ENCODE measurements at regions not wholly inside any gene's neighbourhood (a gene's known extent, or its start where the extent isn't known, plus 50 kb on each side); places are given as distances from the start of the nearest gene placed in this dataset.
A peak's percentile ranks its signal among the peaks of the same experiment; 100 is the strongest.

- Histone ChIP-seq H3K9me3 (ENCODE audit: control insufficient read depth in 2 of 2, insufficient read depth in 1 of 2, low read depth in 1 of 2, low read length in 1 of 2) (no peaks in the 10 kb centered on the region), H3K4me3 (ENCODE audit: low read depth in 1 of 2, low read length in 2 of 2) (no peak overlapping the region), H3K27ac (ENCODE audit: low read depth in 2 of 2, low read length in 1 of 2) (no peak overlapping the region), H3K36me3 (ENCODE audit: control insufficient read depth in 2 of 2, insufficient read depth in 2 of 2, low read length in 1 of 2) (no peaks in the 10 kb centered on the region), H3K27me3 (ENCODE audit: control insufficient read depth in 1 of 2, insufficient read depth in 2 of 2, low read length in 2 of 2) (no peaks in the 10 kb centered on the region), H3K4me1 (ENCODE audit: control insufficient read depth in 2 of 2, insufficient read depth in 2 of 2, low read length in 1 of 2) (peaks cover 0 to 2% of the 10 kb centered on the region in 2 donors)
These were observed 51.5 kb upstream of the ARID1B start for GRCh38 chr6:156725712-156726111.

GRCh38 chr6:156720691-156721685, 56.2 kb upstream of the ARID1B start:
- Histone ChIP-seq H3K4me3 (ENCODE audit: low read depth in 1 of 2, low read length in 2 of 2) (peak overlapping the region in 1 of 2 donors; percentile 14), H3K27ac (ENCODE audit: low read depth in 2 of 2, low read length in 1 of 2) (peak overlapping the region; percentile 97 to 98)
- 36 to 37% methylated on average over 17 of the region's 17 CpGs for WGBS, 2 donors

GRCh38 chr6:156719720-156720563, 57.2 kb upstream of the ARID1B start:
- H3K27ac ChIP-seq (ENCODE audit: low read depth in 2 of 2, low read length in 1 of 2), result peak overlapping the region; percentile 97 to 98
- H3K4me1 ChIP-seq (ENCODE audit: control insufficient read depth in 2 of 2, insufficient read depth in 2 of 2, low read length in 1 of 2), result peaks cover 2 to 7% of the 10 kb centered on the region in 2 donors
- H3K4me3 ChIP-seq (ENCODE audit: low read depth in 1 of 2, low read length in 2 of 2), result peak overlapping the region; percentile 18 to 35
- H3K36me3 ChIP-seq (ENCODE audit: control insufficient read depth in 2 of 2, insufficient read depth in 2 of 2, low read length in 1 of 2), result no peaks in the 10 kb centered on the region
- no peaks in the 10 kb centered on the region for H3K27me3 ChIP-seq (ENCODE audit: control insufficient read depth in 1 of 2, insufficient read depth in 2 of 2, low read length in 2 of 2)
- WGBS, 2 donors, result 5 to 6% methylated on average over 48 to 50 of the region's 50 CpGs
- no peaks in the 10 kb centered on the region for H3K9me3 ChIP-seq (ENCODE audit: control insufficient read depth in 2 of 2, insufficient read depth in 1 of 2, low read depth in 1 of 2, low read length in 1 of 2)

More at GRCh38 chr6:156720691-156721685, 56.2 kb upstream of the ARID1B start:
- H3K4me1 ChIP-seq (ENCODE audit: control insufficient read depth in 2 of 2, insufficient read depth in 2 of 2, low read length in 1 of 2), result peaks cover 2 to 7% of the 10 kb centered on the region in 2 donors
- H3K9me3 ChIP-seq (ENCODE audit: control insufficient read depth in 2 of 2, insufficient read depth in 1 of 2, low read depth in 1 of 2, low read length in 1 of 2), result no peaks in the 10 kb centered on the region
- no peaks in the 10 kb centered on the region for H3K36me3 ChIP-seq (ENCODE audit: control insufficient read depth in 2 of 2, insufficient read depth in 2 of 2, low read length in 1 of 2)
- no peaks in the 10 kb centered on the region for H3K27me3 ChIP-seq (ENCODE audit: control insufficient read depth in 1 of 2, insufficient read depth in 2 of 2, low read length in 2 of 2)

- WGBS, 2 donors, result 49 to 61% methylated on average over 13 of the region's 13 CpGs
- Histone ChIP-seq H3K27me3 (ENCODE audit: control insufficient read depth in 1 of 2, insufficient read depth in 2 of 2, low read length in 2 of 2) (no peaks in the 10 kb centered on the region), H3K27ac (ENCODE audit: low read depth in 2 of 2, low read length in 1 of 2) (peak overlapping the region; percentile 97 to 98), H3K36me3 (ENCODE audit: control insufficient read depth in 2 of 2, insufficient read depth in 2 of 2, low read length in 1 of 2) (no peaks in the 10 kb centered on the region), H3K9me3 (ENCODE audit: control insufficient read depth in 2 of 2, insufficient read depth in 1 of 2, low read depth in 1 of 2, low read length in 1 of 2) (no peaks in the 10 kb centered on the region), H3K4me3 (ENCODE audit: low read depth in 1 of 2, low read length in 2 of 2) (peak overlapping the region; percentile 18 to 35), H3K4me1 (ENCODE audit: control insufficient read depth in 2 of 2, insufficient read depth in 2 of 2, low read length in 1 of 2) (peaks cover 2 to 7% of the 10 kb centered on the region in 2 donors)
These were observed 57.8 kb upstream of the ARID1B start for GRCh38 chr6:156719395-156719719.

GRCh38 chr6:156718647-156719394, 58.4 kb upstream of the ARID1B start:
- 63 to 76% methylated on average over 18 of the region's 18 CpGs for WGBS, 2 donors
- H3K36me3 ChIP-seq (ENCODE audit: control insufficient read depth in 2 of 2, insufficient read depth in 2 of 2, low read length in 1 of 2), result no peaks in the 10 kb centered on the region
- peaks cover 2 to 7% of the 10 kb centered on the region in 2 donors for H3K4me1 ChIP-seq (ENCODE audit: control insufficient read depth in 2 of 2, insufficient read depth in 2 of 2, low read length in 1 of 2)
- H3K4me3 ChIP-seq (ENCODE audit: low read depth in 1 of 2, low read length in 2 of 2), result peak overlapping the region in 1 of 2 donors; percentile 35
- H3K27ac ChIP-seq (ENCODE audit: low read depth in 2 of 2, low read length in 1 of 2), result peak overlapping the region; percentile 97 to 98
- H3K27me3 ChIP-seq (ENCODE audit: control insufficient read depth in 1 of 2, insufficient read depth in 2 of 2, low read length in 2 of 2), result no peaks in the 10 kb centered on the region
- H3K9me3 ChIP-seq (ENCODE audit: control insufficient read depth in 2 of 2, insufficient read depth in 1 of 2, low read depth in 1 of 2, low read length in 1 of 2), result no peaks in the 10 kb centered on the region

- Histone ChIP-seq H3K4me3 (ENCODE audit: low read depth in 1 of 2, low read length in 2 of 2) (no peak overlapping the region), H3K36me3 (ENCODE audit: control insufficient read depth in 2 of 2, insufficient read depth in 2 of 2, low read length in 1 of 2) (no peaks in the 10 kb centered on the region), H3K4me1 (ENCODE audit: control insufficient read depth in 2 of 2, insufficient read depth in 2 of 2, low read length in 1 of 2) (peaks cover 2 to 7% of the 10 kb centered on the region in 2 donors), H3K9me3 (ENCODE audit: control insufficient read depth in 2 of 2, insufficient read depth in 1 of 2, low read depth in 1 of 2, low read length in 1 of 2) (no peaks in the 10 kb centered on the region), H3K27me3 (ENCODE audit: control insufficient read depth in 1 of 2, insufficient read depth in 2 of 2, low read length in 2 of 2) (no peaks in the 10 kb centered on the region), H3K27ac (ENCODE audit: low read depth in 2 of 2, low read length in 1 of 2) (no peak overlapping the region)
- 89 to 90% methylated on average over 5 of the region's 5 CpGs for WGBS, 2 donors
These were observed 59.6 kb upstream of the ARID1B start for GRCh38 chr6:156717542-156717941.

GRCh38 chr6:156715839-156716238, 61.3 kb upstream of the ARID1B start:
- Histone ChIP-seq H3K9me3 (ENCODE audit: control insufficient read depth in 2 of 2, insufficient read depth in 1 of 2, low read depth in 1 of 2, low read length in 1 of 2) (no peaks in the 10 kb centered on the region), H3K4me1 (ENCODE audit: control insufficient read depth in 2 of 2, insufficient read depth in 2 of 2, low read length in 1 of 2) (peaks cover 2 to 4% of the 10 kb centered on the region in 2 donors), H3K27me3 (ENCODE audit: control insufficient read depth in 1 of 2, insufficient read depth in 2 of 2, low read length in 2 of 2) (no peaks in the 10 kb centered on the region), H3K27ac (ENCODE audit: low read depth in 2 of 2, low read length in 1 of 2) (no peak overlapping the region), H3K36me3 (ENCODE audit: control insufficient read depth in 2 of 2, insufficient read depth in 2 of 2, low read length in 1 of 2) (no peaks in the 10 kb centered on the region), H3K4me3 (ENCODE audit: low read depth in 1 of 2, low read length in 2 of 2) (no peak overlapping the region)
- 63 to 80% methylated on average over 5 of the region's 5 CpGs for WGBS, 2 donors

- Histone ChIP-seq H3K27me3 (ENCODE audit: control insufficient read depth in 1 of 2, insufficient read depth in 2 of 2, low read length in 2 of 2) (no peaks in the 10 kb centered on the region), H3K27ac (ENCODE audit: low read depth in 2 of 2, low read length in 1 of 2) (no peak overlapping the region), H3K36me3 (ENCODE audit: control insufficient read depth in 2 of 2, insufficient read depth in 2 of 2, low read length in 1 of 2) (no peaks in the 10 kb centered on the region), H3K9me3 (ENCODE audit: control insufficient read depth in 2 of 2, insufficient read depth in 1 of 2, low read depth in 1 of 2, low read length in 1 of 2) (no peaks in the 10 kb centered on the region), H3K4me3 (ENCODE audit: low read depth in 1 of 2, low read length in 2 of 2) (no peak overlapping the region), H3K4me1 (ENCODE audit: control insufficient read depth in 2 of 2, insufficient read depth in 2 of 2, low read length in 1 of 2) (no peaks in the 10 kb centered on the region)
- WGBS, 2 donors, result 67 to 69% methylated on average over 5 of the region's 5 CpGs
These were observed 63.6 kb upstream of the ARID1B start for GRCh38 chr6:156713548-156713947.

GRCh38 chr6:156710479-156710878, 66.7 kb upstream of the ARID1B start:
- no peaks in the 10 kb centered on the region for H3K4me1 ChIP-seq (ENCODE audit: control insufficient read depth in 2 of 2, insufficient read depth in 2 of 2, low read length in 1 of 2)
- 73 to 80% methylated on average over 4 of the region's 4 CpGs for WGBS, 2 donors
- H3K27ac ChIP-seq (ENCODE audit: low read depth in 2 of 2, low read length in 1 of 2), result no peak overlapping the region
- no peaks in the 10 kb centered on the region for H3K36me3 ChIP-seq (ENCODE audit: control insufficient read depth in 2 of 2, insufficient read depth in 2 of 2, low read length in 1 of 2)
- H3K27me3 ChIP-seq (ENCODE audit: control insufficient read depth in 1 of 2, insufficient read depth in 2 of 2, low read length in 2 of 2), result no peaks in the 10 kb centered on the region
- H3K4me3 ChIP-seq (ENCODE audit: low read depth in 1 of 2, low read length in 2 of 2), result no peak overlapping the region
- H3K9me3 ChIP-seq (ENCODE audit: control insufficient read depth in 2 of 2, insufficient read depth in 1 of 2, low read depth in 1 of 2, low read length in 1 of 2), result no peaks in the 10 kb centered on the region
